Panc1 (cell line): ENCODE measurements at regions not wholly inside any gene's neighbourhood (a gene's known extent, or its start where the extent isn't known, plus 50 kb on each side); places are given as distances from the start of the nearest gene placed in this dataset.

Experiments
- CTCF ChIP-seq: fragments of 450-650 bp; IDR thresholded peaks from 2 replicates; pipeline ENCODE4 v1.5.1; 2017; ENCODE audit warnings: mild to moderate bottlenecking
- POLR2AphosphoS5 ChIP-seq: IDR thresholded peaks from 2 replicates; pipeline ENCODE4 v1.6.1; 2012; ENCODE audit warnings: mild to moderate bottlenecking, low read depth, low read length, moderate library complexity
- REST ChIP-seq, 2 experiments: IDR thresholded peaks; 2 replicates each; pipeline ENCODE4 v1.6.1; 2011 to 2012; ENCODE audit warnings: low read depth in 2 of 2, control low read depth in 1 of 2, low read length in 1 of 2, mild to moderate bottlenecking in 1 of 2, moderate library complexity in 1 of 2; ENCODE audit not compliant: insufficient read depth in 1 of 2
- TCF7L2 ChIP-seq: IDR thresholded peaks from 2 replicates; pipeline ENCODE4 v1.6.1; 2011; ENCODE audit warnings: mild to moderate bottlenecking, low read depth, low read length, inconsistent platforms

GRCh38 chr15:96515371-96515770 lies 184.9 kb downstream of the NR2F2 start:
- TF ChIP-seq CTCF, result no peak
- no peak for TF ChIP-seq POLR2AphosphoS5
- TF ChIP-seq REST (IDR thresholded peaks at IDR 0.05; ENCODE audit: insufficient read depth in 1 of 2, low read depth in 2 of 2, low read length in 1 of 2), result no peak
- TF ChIP-seq TCF7L2, result no peak
